Testis (tissue), 2 donors: ENCODE measurements at regions not wholly inside any gene's neighbourhood (a gene's known extent, or its start where the extent isn't known, plus 50 kb on each side); places are given as distances from the start of the nearest gene placed in this dataset.
A peak's percentile ranks its signal among the peaks of the same experiment; 100 is the strongest.

Source experiments
- DNase-seq: peaks from one replicate; pipeline ENCODE4 v3.0.0-alpha.2; 2019
- H3K27ac ChIP-seq, 2 donors: fragments of 200-600 bp; sonication (generic); one replicate each; pipeline ENCODE4 v1.5.1; 2019
- H3K27me3 ChIP-seq: fragments of 200-600 bp; sonication (generic); one replicate; pipeline ENCODE4 v1.5.1; 2019
- H3K36me3 ChIP-seq: fragments of 200-600 bp; sonication (generic); one replicate; pipeline ENCODE4 v1.5.1; 2017; ENCODE audit warnings: low read depth; ENCODE audit errors: missing control alignments
- H3K4me1 ChIP-seq: fragments of 200-600 bp; sonication (generic); one replicate; pipeline ENCODE4 v1.5.1; 2019
- H3K4me3 ChIP-seq, 2 donors: fragments of 200-600 bp; sonication (generic); one replicate each; pipeline ENCODE4 v1.5.1; 2017 to 2019
- H3K9me3 ChIP-seq: fragments of 200-600 bp; sonication (generic); one replicate; pipeline ENCODE4 v1.5.1; 2017
- CTCF ChIP-seq, 3 experiments: fragments of 450-650 bp in 2 of 3; fragments of 200-600 bp in 1 of 3; sonication (generic) in 1 of 3; IDR thresholded peaks; one replicate each; pipeline ENCODE4 v1.5.1; 2016 to 2019; ENCODE audit warnings: antibody characterized with exemption in 3 of 3, mild to moderate bottlenecking in 2 of 3, moderate library complexity in 1 of 3
- POLR2A ChIP-seq: fragments of 450-650 bp; IDR thresholded peaks from one replicate; pipeline ENCODE4 v1.6.1; 2017; ENCODE audit warnings: antibody characterized with exemption, mild to moderate bottlenecking, moderate library complexity
- WGBS, 2 donors: methylation state at CpG; one replicate each; pipeline ENCODE4 v1.1.5; 2018; 5-methylcytosine and 5-hydroxymethylcytosine counted together
- intact Hi-C: fragments of 100-400 bp; cut with DNase I; formaldehyde crosslinking; loops from one replicate; pipeline ENCODE4 v1.15.1; 2023; ENCODE audit warnings: low total_unique reads

GRCh38 chr2:5886462-5886861 is 194.3 kb downstream of the SOX11 start:
- 82 to 84% methylated on average over 6 of the region's 6 CpGs for WGBS, 2 donors
- H3K9me3 ChIP-seq = no peaks in the 10 kb centered on the region
- intact Hi-C loops = no loop called here

GRCh38 chr2:5888126-5888525 is 195.9 kb downstream of the SOX11 start:
- no peaks in the 10 kb centered on the region for H3K27me3 ChIP-seq
- intact Hi-C loops = no loop called here
- H3K36me3 ChIP-seq = no peaks in the 10 kb centered on the region
- no peak for DNase-seq
- no peak overlapping the region for H3K27ac ChIP-seq
- TF ChIP-seq POLR2A = no peak
- TF ChIP-seq CTCF (IDR thresholded peaks at IDR 0.05) = no peak
- H3K4me3 ChIP-seq = no peak overlapping the region
- WGBS, 2 donors = 50 to 51% methylated on average over 1 of the region's 1 CpG
- H3K9me3 ChIP-seq = no peaks in the 10 kb centered on the region
- H3K4me1 ChIP-seq = no peaks in the 10 kb centered on the region

More at GRCh38 chr2:5886462-5886861, 194.3 kb downstream of the SOX11 start:
- H3K27me3 ChIP-seq = no peaks in the 10 kb centered on the region
- no peaks in the 10 kb centered on the region for H3K36me3 ChIP-seq
- DNase-seq = no peak
- TF ChIP-seq POLR2A (no peak), CTCF (IDR thresholded peaks at IDR 0.05) (no peak)
- no peak overlapping the region for H3K27ac ChIP-seq
- H3K4me1 ChIP-seq = no peaks in the 10 kb centered on the region
- no peak overlapping the region for H3K4me3 ChIP-seq

GRCh38 chr2:5889519-5889918 is 197.3 kb downstream of the SOX11 start:
- WGBS, 2 donors = 70 to 79% methylated on average over 5 of the region's 5 CpGs
- no peak for DNase-seq

GRCh38 chr2:5894355-5894754 is 202.2 kb downstream of the SOX11 start:
- intact Hi-C loops = no loop called here
- WGBS, 2 donors = 60 to 69% methylated on average over 5 of the region's 5 CpGs
- no peak for DNase-seq
- H3K27me3 ChIP-seq = no peaks in the 10 kb centered on the region
- no peak overlapping the region for H3K27ac ChIP-seq
- H3K4me1 ChIP-seq = no peaks in the 10 kb centered on the region
- no peaks in the 10 kb centered on the region for H3K9me3 ChIP-seq
- H3K36me3 ChIP-seq = no peaks in the 10 kb centered on the region
- H3K4me3 ChIP-seq = no peak overlapping the region
- TF ChIP-seq CTCF (IDR thresholded peaks at IDR 0.05) (no peak), POLR2A (no peak)

More at GRCh38 chr2:5889519-5889918, 197.3 kb downstream of the SOX11 start:
- intact Hi-C loops = no loop called here
- Histone ChIP-seq H3K36me3 (no peaks in the 10 kb centered on the region), H3K27me3 (no peaks in the 10 kb centered on the region), H3K9me3 (no peaks in the 10 kb centered on the region), H3K4me3 (no peak overlapping the region), H3K27ac (no peak overlapping the region), H3K4me1 (no peaks in the 10 kb centered on the region)
- TF ChIP-seq CTCF (IDR thresholded peaks at IDR 0.05) = no peak
- TF ChIP-seq POLR2A = no peak

- Histone ChIP-seq H3K4me3 (peak overlapping the region in 1 of 2 donors; percentile 43), H3K36me3 (no peaks in the 10 kb centered on the region), H3K27me3 (no peaks in the 10 kb centered on the region), H3K4me1 (no peaks in the 10 kb centered on the region), H3K27ac (no peak overlapping the region), H3K9me3 (no peaks in the 10 kb centered on the region)
- DNase-seq = no peak
- intact Hi-C loops = no loop called here
- no peak for TF ChIP-seq POLR2A
- TF ChIP-seq CTCF (IDR thresholded peaks at IDR 0.05) = no peak
- WGBS, 2 donors = 63 to 69% methylated on average over 11 of the region's 11 CpGs
These were observed 203.1 kb downstream of the SOX11 start for GRCh38 chr2:5895284-5895683.
